ENCODE measurements at regions not wholly inside any gene's neighbourhood (a gene's known extent, or its start where the extent isn't known, plus 50 kb on each side); places are given as distances from the start of the nearest gene placed in this dataset.

- Mint-ChIP-seq H3K36me3 (no peaks in the 10 kb centered on the region), H3K9me3 (peaks cover 4% of the 10 kb centered on the region), H3K27me3 (peaks cover 9% of the 10 kb centered on the region), H3K27ac (no peak overlapping the region), H3K4me1 (no peaks in the 10 kb centered on the region), H3K4me3 (no peak overlapping the region)
These were observed 336.7 kb downstream of the DUSP10 start for GRCh38 chr1:221405146-221405545.

GRCh38 chr1:221408117-221408803 is 333.6 kb downstream of the DUSP10 start:
- Mint-ChIP-seq H3K36me3 (no peaks in the 10 kb centered on the region), H3K9me3 (no peaks in the 10 kb centered on the region), H3K27me3 (peaks cover 6% of the 10 kb centered on the region), H3K4me3 (no peak overlapping the region), H3K27ac (no peak overlapping the region), H3K4me1 (no peaks in the 10 kb centered on the region)

GRCh38 chr1:221411283-221411682 is 330.6 kb downstream of the DUSP10 start:
- Mint-ChIP-seq H3K27me3 (peaks cover 10% of the 10 kb centered on the region), H3K27ac (no peak overlapping the region), H3K9me3 (no peaks in the 10 kb centered on the region), H3K36me3 (no peaks in the 10 kb centered on the region), H3K4me1 (no peaks in the 10 kb centered on the region), H3K4me3 (no peak overlapping the region)

- Mint-ChIP-seq H3K36me3 (no peaks in the 10 kb centered on the region), H3K4me3 (no peak overlapping the region), H3K4me1 (no peaks in the 10 kb centered on the region), H3K9me3 (no peaks in the 10 kb centered on the region), H3K27me3 (peaks cover 10% of the 10 kb centered on the region), H3K27ac (no peak overlapping the region)
These were observed 326.9 kb downstream of the DUSP10 start for GRCh38 chr1:221414772-221415539.

- Mint-ChIP-seq H3K36me3 (no peaks in the 10 kb centered on the region), H3K27me3 (peaks cover 8% of the 10 kb centered on the region), H3K27ac (no peak overlapping the region), H3K4me1 (no peaks in the 10 kb centered on the region), H3K9me3 (no peaks in the 10 kb centered on the region), H3K4me3 (no peak overlapping the region)
These were observed 326.2 kb downstream of the DUSP10 start for GRCh38 chr1:221415651-221416050.

GRCh38 chr1:221416142-221416541 is 325.7 kb downstream of the DUSP10 start:
- Mint-ChIP-seq H3K27me3 (peaks cover 6% of the 10 kb centered on the region), H3K27ac (no peak overlapping the region), H3K4me1 (no peaks in the 10 kb centered on the region), H3K36me3 (no peaks in the 10 kb centered on the region), H3K4me3 (no peak overlapping the region), H3K9me3 (no peaks in the 10 kb centered on the region)

- no peak overlapping the region for H3K4me3 Mint-ChIP-seq
- no peaks in the 10 kb centered on the region for H3K36me3 Mint-ChIP-seq
- H3K4me1 Mint-ChIP-seq: no peaks in the 10 kb centered on the region
- no peaks in the 10 kb centered on the region for H3K9me3 Mint-ChIP-seq
- no peak overlapping the region for H3K27ac Mint-ChIP-seq
- peaks cover 6% of the 10 kb centered on the region for H3K27me3 Mint-ChIP-seq
These were observed 325.2 kb downstream of the DUSP10 start for GRCh38 chr1:221416723-221417122.

GRCh38 chr1:221418346-221418745 is 323.5 kb downstream of the DUSP10 start:
- H3K27ac Mint-ChIP-seq: no peak overlapping the region
- H3K4me1 Mint-ChIP-seq: no peaks in the 10 kb centered on the region
- no peak overlapping the region for H3K4me3 Mint-ChIP-seq
- H3K36me3 Mint-ChIP-seq: no peaks in the 10 kb centered on the region
- peaks cover 10% of the 10 kb centered on the region for H3K27me3 Mint-ChIP-seq
- H3K9me3 Mint-ChIP-seq: no peaks in the 10 kb centered on the region

- Mint-ChIP-seq H3K4me3 (no peak overlapping the region), H3K9me3 (no peaks in the 10 kb centered on the region), H3K36me3 (no peaks in the 10 kb centered on the region), H3K27me3 (peaks cover 7% of the 10 kb centered on the region), H3K4me1 (no peaks in the 10 kb centered on the region), H3K27ac (no peak overlapping the region)
These were observed 322.3 kb downstream of the DUSP10 start for GRCh38 chr1:221419513-221420095.

- H3K27ac Mint-ChIP-seq: no peak overlapping the region
- H3K9me3 Mint-ChIP-seq: peaks cover 17% of the 10 kb centered on the region
- peaks cover 15% of the 10 kb centered on the region for H3K27me3 Mint-ChIP-seq
- no peaks in the 10 kb centered on the region for H3K36me3 Mint-ChIP-seq
- no peak overlapping the region for H3K4me3 Mint-ChIP-seq
- no peaks in the 10 kb centered on the region for H3K4me1 Mint-ChIP-seq
These were observed 312.6 kb downstream of the DUSP10 start for GRCh38 chr1:221429264-221429663.

GRCh38 chr1:221430152-221430960 is 311.5 kb downstream of the DUSP10 start:
- H3K4me3 Mint-ChIP-seq: no peak overlapping the region
- peaks cover 6% of the 10 kb centered on the region for H3K4me1 Mint-ChIP-seq
- H3K9me3 Mint-ChIP-seq: peaks cover 12% of the 10 kb centered on the region
- peaks cover 13% of the 10 kb centered on the region for H3K27me3 Mint-ChIP-seq
- H3K36me3 Mint-ChIP-seq: no peaks in the 10 kb centered on the region
- no peak overlapping the region for H3K27ac Mint-ChIP-seq

GRCh38 chr1:221431068-221431651 is 310.7 kb downstream of the DUSP10 start:
- no peak overlapping the region for H3K4me3 Mint-ChIP-seq
- H3K27ac Mint-ChIP-seq: no peak overlapping the region
- H3K27me3 Mint-ChIP-seq: peaks cover 13% of the 10 kb centered on the region
- H3K9me3 Mint-ChIP-seq: peaks cover 10% of the 10 kb centered on the region
- H3K4me1 Mint-ChIP-seq: peaks cover 9% of the 10 kb centered on the region
- no peaks in the 10 kb centered on the region for H3K36me3 Mint-ChIP-seq

GRCh38 chr1:221431961-221432360 is 309.9 kb downstream of the DUSP10 start:
- H3K27ac Mint-ChIP-seq: no peak overlapping the region
- H3K4me3 Mint-ChIP-seq: no peak overlapping the region
- no peaks in the 10 kb centered on the region for H3K36me3 Mint-ChIP-seq
- peaks cover 5% of the 10 kb centered on the region for H3K9me3 Mint-ChIP-seq
- H3K27me3 Mint-ChIP-seq: peaks cover 13% of the 10 kb centered on the region
- peaks cover 9% of the 10 kb centered on the region for H3K4me1 Mint-ChIP-seq

GRCh38 chr1:221435504-221435904 is 306.4 kb downstream of the DUSP10 start:
- H3K27ac Mint-ChIP-seq: no peak overlapping the region

GRCh38 chr1:221437171-221437570 is 304.7 kb downstream of the DUSP10 start:
- no peaks in the 10 kb centered on the region for H3K36me3 Mint-ChIP-seq

More at GRCh38 chr1:221435504-221435904, 306.4 kb downstream of the DUSP10 start:
- Mint-ChIP-seq H3K27me3 (peaks cover 8% of the 10 kb centered on the region), H3K9me3 (no peaks in the 10 kb centered on the region), H3K4me1 (peaks cover 27% of the 10 kb centered on the region), H3K4me3 (no peak overlapping the region), H3K36me3 (no peaks in the 10 kb centered on the region)

More at GRCh38 chr1:221437171-221437570, 304.7 kb downstream of the DUSP10 start:
- Mint-ChIP-seq H3K27ac (no peak overlapping the region), H3K27me3 (peaks cover 2% of the 10 kb centered on the region), H3K4me3 (no peak overlapping the region), H3K4me1 (peaks cover 34% of the 10 kb centered on the region), H3K9me3 (no peaks in the 10 kb centered on the region)

Measured in activated naive CD4-positive, alpha-beta T cell treated with anti-CD3 and anti-CD28 coated beads, Interleukin-2, amount 50 U/mL, for 24 hours (primary cell).